ENCODE measurements at regions not wholly inside any gene's neighbourhood (a gene's known extent, or its start where the extent isn't known, plus 50 kb on each side); places are given as distances from the start of the nearest gene placed in this dataset.

- POLR2A ChIA-PET (ENCODE audit: unreplicated experiment) = no interaction called here
These were observed 335.7 kb downstream of the GRB14 start for GRCh38 chr2:164285576-164285975.

More at GRCh38 chr2:164285576-164285975, 335.7 kb downstream of the GRB14 start:
- intact Hi-C loops (cut with micrococcal nuclease) = no loop called here
- no peak overlapping the region for H3K4ac ChIP-seq (ENCODE audit: low read depth, low read length)
- no peak overlapping the region for H2AK5ac ChIP-seq (ENCODE audit: low read depth, low read length)
- no peak overlapping the region for H2BK120ac ChIP-seq (ENCODE audit: low read depth, low read length)
- CTCF ChIA-PET = no interaction called here
- no peak overlapping the region for H4K8ac ChIP-seq (ENCODE audit: low read depth in 2 of 2, low read length in 2 of 2)
- H3K27ac ChIP-seq (ENCODE audit: insufficient read depth, low read length) = no peak overlapping the region
- no peak overlapping the region for H2BK5ac ChIP-seq (ENCODE audit: low read depth, low read length, poor library complexity, severe bottlenecking)
- no peaks in the 10 kb centered on the region for H3K79me1 ChIP-seq (ENCODE audit: low read depth in 1 of 2, low read length in 2 of 2)
- H2BK15ac ChIP-seq (ENCODE audit: low read depth, low read length) = no peak overlapping the region
- no peak overlapping the region for H3K23ac ChIP-seq (ENCODE audit: low read depth, low read length)
- no peak overlapping the region for H3K56ac ChIP-seq (ENCODE audit: extremely low read depth, insufficient read depth, low read length)
- H3K9me3 ChIP-seq (ENCODE audit: control insufficient read depth, insufficient read depth, low read length) = no peaks in the 10 kb centered on the region
- no peak overlapping the region for H3K4me3 ChIP-seq (ENCODE audit: insufficient read depth, low read depth, low read length)
- no peak overlapping the region for H2BK20ac ChIP-seq (ENCODE audit: low read depth, low read length)
- H3K27me3 ChIP-seq (ENCODE audit: control insufficient read depth, insufficient read depth, low read length) = no peaks in the 10 kb centered on the region
- no CpG with 5 or more reads among the region's 2 CpGs for WGBS, 2 experiments (ENCODE audit: extremely low coverage in 2 of 2, insufficient read length in 1 of 2)
- no peaks in the 10 kb centered on the region for H4K20me1 ChIP-seq (ENCODE audit: insufficient read depth, low read length)
- H3K9ac ChIP-seq (ENCODE audit: low read depth, low read length) = no peak overlapping the region
- dilution Hi-C loops (cut with HindIII; ENCODE audit: low sequenced_read_pairs, unreplicated experiment) = no loop called here
- no peak overlapping the region for H4K91ac ChIP-seq (ENCODE audit: insufficient read depth, low read depth, low read length)
- in situ Hi-C loops (cut with MboI; ENCODE audit: low sequenced_read_pairs) = no loop called here
- no peaks in the 10 kb centered on the region for H3K36me3 ChIP-seq (ENCODE audit: control insufficient read depth, insufficient read depth, low read length)
- H3K4me2 ChIP-seq (ENCODE audit: low read depth, low read length) = no peak overlapping the region
- H3K14ac ChIP-seq (replicated peaks; ENCODE audit: low read depth, low read length) = no peak overlapping the region
- ATAC-seq (ENCODE audit: low read depth) (no peak), DNase-seq (no peak)
- H3K4me1 ChIP-seq (ENCODE audit: control insufficient read depth, insufficient read depth, low read length) = no peaks in the 10 kb centered on the region
- no TSS peak for BruUV-seq (replicated peaks)
- TF ChIP-seq, protein P1, sequence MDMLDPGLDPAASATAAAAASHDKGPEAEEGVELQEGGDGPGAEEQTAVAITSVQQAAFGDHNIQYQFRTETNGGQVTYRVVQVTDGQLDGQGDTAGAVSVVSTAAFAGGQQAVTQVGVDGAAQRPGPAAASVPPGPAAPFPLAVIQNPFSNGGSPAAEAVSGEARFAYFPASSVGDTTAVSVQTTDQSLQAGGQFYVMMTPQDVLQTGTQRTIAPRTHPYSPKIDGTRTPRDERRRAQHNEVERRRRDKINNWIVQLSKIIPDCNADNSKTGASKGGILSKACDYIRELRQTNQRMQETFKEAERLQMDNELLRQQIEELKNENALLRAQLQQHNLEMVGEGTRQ (IDR thresholded peaks at IDR 0.05; ENCODE audit: low read depth, low read length) = no peak
- TF ChIP-seq ELK1 (IDR thresholded peaks at IDR 0.05; ENCODE audit: borderline replicate concordance, low read depth, low read length) (no peak), POLR2A (IDR thresholded peaks at IDR 0.05; ENCODE audit: low read depth, low read length) (no peak), MAZ (IDR thresholded peaks at IDR 0.05; ENCODE audit: borderline replicate concordance, low read depth, low read length) (no peak), NFE2L2 (IDR thresholded peaks at IDR 0.05; ENCODE audit: low read depth, low read length) (no peak), MXI1 (IDR thresholded peaks at IDR 0.05; ENCODE audit: borderline replicate concordance, low read depth, low read length) (no peak), CEBPB (IDR thresholded peaks at IDR 0.05; ENCODE audit: low read depth, low read length) (no peak), RCOR1 (IDR thresholded peaks at IDR 0.05; ENCODE audit: insufficient replicate concordance, low read length) (no peak), CHD1 (IDR thresholded peaks at IDR 0.05; ENCODE audit: low read depth, low read length) (no peak), SMC3 (IDR thresholded peaks at IDR 0.05; ENCODE audit: low read depth, low read length) (no peak)
- H3K18ac ChIP-seq (ENCODE audit: low read depth, low read length) = no peak overlapping the region
- H3K9me1 ChIP-seq (ENCODE audit: insufficient read depth, low read length) = no peaks in the 10 kb centered on the region
- no peak overlapping the region for H2AFZ ChIP-seq (replicated peaks; ENCODE audit: low read length, poor library complexity)
- H4K5ac ChIP-seq (ENCODE audit: low read depth, low read length) = no peak overlapping the region
- H2AK9ac ChIP-seq (replicated peaks; ENCODE audit: low read depth, low read length, poor library complexity) = no peak overlapping the region

Measured in IMR-90 (cell line).